ENCODE measurements at regions not wholly inside any gene's neighbourhood (a gene's known extent, or its start where the extent isn't known, plus 50 kb on each side); places are given as distances from the start of the nearest gene placed in this dataset.

DNA sequence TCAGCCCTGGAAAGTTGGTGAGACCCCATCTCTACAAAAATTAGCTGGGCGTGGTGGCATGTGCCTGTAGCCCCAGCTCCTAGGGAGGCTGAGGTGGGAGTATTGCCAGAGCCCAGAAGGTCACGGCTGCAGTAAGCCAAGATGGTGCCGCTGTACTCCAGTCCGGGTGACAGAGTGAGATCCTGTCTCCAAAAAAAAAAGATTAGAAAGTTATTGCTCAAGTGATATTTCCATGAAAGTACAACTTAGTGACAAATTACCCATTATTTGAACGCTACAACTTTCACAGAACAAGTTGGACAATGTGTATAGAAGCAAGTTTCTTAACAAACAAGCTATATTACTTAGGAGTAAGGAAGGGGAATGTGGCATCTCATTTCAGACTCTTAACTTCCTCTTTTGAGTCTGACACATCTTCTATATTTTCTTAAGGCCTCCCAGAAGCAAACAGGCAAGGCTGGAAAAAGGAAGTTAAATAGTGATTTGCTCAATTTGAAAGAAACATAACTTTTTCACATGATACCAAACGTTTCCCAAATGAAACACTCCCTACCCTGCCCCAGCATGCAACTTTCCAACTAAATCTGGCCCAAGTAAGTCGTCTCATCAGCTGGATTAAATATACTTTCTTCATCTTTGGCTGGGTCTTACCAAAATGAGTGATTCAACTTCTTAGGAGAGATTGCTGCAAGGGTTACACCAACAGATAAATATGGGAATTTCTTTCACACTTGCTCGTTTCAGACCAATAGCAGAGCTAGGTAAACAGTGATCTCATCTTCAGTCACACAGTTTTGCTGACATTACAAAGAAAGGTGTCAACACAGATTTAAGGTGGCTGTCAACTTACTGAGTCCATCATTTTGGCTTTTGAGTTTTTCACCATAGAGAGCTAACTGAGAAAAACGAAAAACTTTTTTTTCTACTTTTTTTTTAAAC lies 66.3 kb upstream of the KLF6 start:
- TF ChIP-seq JUND (IDR thresholded peaks at IDR 0.05; ENCODE audit: low read depth): no peak; the same call in 1 of the 2 replicates
- peak in 1 of 2 experiments; percentile 61 for DNase-seq (ENCODE audit: low read depth in 1 of 2, low spot score in 1 of 2)
- in situ Hi-C loops (cut with HindIII; ENCODE audit: low pct_unique_long_range_greater_than_20kb, low sequenced_read_pairs): no loop called here

GRCh38 chr10:3848775-3849635 lies 64.0 kb upstream of the KLF6 start:
- in situ Hi-C loops (cut with HindIII; ENCODE audit: low pct_unique_long_range_greater_than_20kb, low sequenced_read_pairs): no loop called here

DNA sequence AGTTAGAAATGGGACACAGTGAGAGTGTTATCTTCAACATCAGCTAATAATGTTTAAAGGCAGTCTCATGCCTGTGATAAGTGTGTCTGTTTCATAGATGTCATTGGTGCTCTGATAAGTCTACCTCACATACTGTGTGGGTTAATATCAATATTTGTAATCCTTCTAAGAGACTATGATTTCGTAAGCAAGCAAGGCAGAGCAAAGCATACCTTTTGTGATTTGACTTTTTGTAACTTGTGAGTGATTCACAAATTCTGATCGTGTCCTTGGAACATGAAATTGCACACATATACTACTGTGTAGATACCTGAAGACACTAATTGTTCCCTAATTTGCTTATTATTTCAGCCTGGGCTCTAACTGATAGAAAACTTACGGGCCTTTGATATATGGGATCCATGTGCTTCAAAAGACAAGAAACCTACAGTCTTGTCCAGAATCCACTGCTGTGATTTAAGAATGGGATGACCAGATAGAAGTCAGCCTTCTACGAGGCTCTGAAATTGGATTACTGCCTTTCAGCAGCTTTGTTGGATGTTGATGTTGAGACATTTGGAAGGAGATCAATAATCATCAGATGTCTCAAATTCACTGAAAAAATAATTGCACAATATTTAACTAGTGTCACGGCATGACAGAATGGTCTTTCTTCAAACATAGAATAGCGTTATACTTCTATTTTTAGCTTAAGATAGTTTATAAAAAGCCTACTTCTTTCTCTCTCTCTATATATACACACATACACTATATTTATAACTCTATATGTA lies 63.2 kb upstream of the KLF6 start:
- in situ Hi-C loops (cut with HindIII; ENCODE audit: low pct_unique_long_range_greater_than_20kb, low sequenced_read_pairs): no loop called here
- no peak for TF ChIP-seq JUND (IDR thresholded peaks at IDR 0.05; ENCODE audit: low read depth)
- DNase-seq (ENCODE audit: low read depth in 1 of 2, low spot score in 1 of 2): no peak

More at GRCh38 chr10:3848775-3849635, 64.0 kb upstream of the KLF6 start:
- no peak for TF ChIP-seq JUND (IDR thresholded peaks at IDR 0.05; ENCODE audit: low read depth)
- no peak for DNase-seq (ENCODE audit: low read depth in 1 of 2, low spot score in 1 of 2)

DNA sequence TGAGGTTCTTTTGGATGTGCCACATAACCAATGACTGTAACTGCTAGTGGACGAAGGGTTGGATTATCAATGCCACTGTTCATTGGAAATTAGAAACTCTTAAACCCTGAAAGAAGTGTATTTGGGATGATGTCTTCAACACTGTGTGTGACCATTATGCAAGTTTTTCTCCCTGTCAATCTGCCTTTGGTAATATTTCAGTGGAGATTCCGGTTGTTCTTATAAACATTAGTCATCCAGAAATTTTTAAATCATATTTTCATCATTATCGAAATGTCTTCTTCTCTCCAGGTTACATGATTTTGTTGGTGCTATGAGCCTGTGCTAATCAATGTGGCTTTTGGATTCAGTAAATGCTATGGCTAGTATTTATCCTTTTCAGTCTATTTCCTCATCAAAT lies 61.7 kb upstream of the KLF6 start:
- in situ Hi-C loops (cut with HindIII; ENCODE audit: low pct_unique_long_range_greater_than_20kb, low sequenced_read_pairs): no loop called here
- no peak for DNase-seq (ENCODE audit: low read depth in 1 of 2, low spot score in 1 of 2)
- no peak for TF ChIP-seq JUND (IDR thresholded peaks at IDR 0.05; ENCODE audit: low read depth)

DNA sequence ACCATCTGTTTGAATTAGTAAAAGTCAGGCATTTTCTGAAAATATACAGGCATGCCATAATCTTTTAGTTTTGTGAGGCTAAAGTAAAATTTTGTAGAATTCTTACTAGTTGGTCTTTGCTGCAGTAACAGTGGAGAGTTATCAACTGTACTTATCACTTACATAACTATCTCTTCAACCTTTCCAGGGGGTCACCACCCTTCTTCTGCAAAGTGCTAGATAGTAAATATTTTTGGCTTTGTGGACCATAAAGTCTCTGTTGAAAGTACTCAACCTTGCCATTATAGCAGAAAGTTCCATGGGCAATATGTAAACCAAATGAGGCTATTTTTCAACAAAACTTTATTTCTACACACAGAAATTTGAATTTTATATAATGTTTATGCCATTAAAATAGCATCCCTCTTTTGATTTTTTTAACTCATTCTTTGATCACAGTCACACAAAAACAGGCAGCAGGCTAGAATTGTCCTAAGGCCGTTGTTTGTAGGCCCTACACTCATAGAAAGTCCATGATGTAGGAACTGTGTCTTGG lies 59.5 kb upstream of the KLF6 start:
- no peak for DNase-seq (ENCODE audit: low read depth in 1 of 2, low spot score in 1 of 2)
- TF ChIP-seq JUND (IDR thresholded peaks at IDR 0.05; ENCODE audit: low read depth): no peak
- in situ Hi-C loops (cut with HindIII; ENCODE audit: low pct_unique_long_range_greater_than_20kb, low sequenced_read_pairs): no loop called here

GRCh38 chr10:3838460-3839437 lies 53.7 kb upstream of the KLF6 start:
- in situ Hi-C loops (cut with HindIII; ENCODE audit: low pct_unique_long_range_greater_than_20kb, low sequenced_read_pairs): no loop called here
- DNase-seq (ENCODE audit: low read depth in 1 of 2, low spot score in 1 of 2): no peak
- TF ChIP-seq JUND (IDR thresholded peaks at IDR 0.05; ENCODE audit: low read depth): no peak

DNA sequence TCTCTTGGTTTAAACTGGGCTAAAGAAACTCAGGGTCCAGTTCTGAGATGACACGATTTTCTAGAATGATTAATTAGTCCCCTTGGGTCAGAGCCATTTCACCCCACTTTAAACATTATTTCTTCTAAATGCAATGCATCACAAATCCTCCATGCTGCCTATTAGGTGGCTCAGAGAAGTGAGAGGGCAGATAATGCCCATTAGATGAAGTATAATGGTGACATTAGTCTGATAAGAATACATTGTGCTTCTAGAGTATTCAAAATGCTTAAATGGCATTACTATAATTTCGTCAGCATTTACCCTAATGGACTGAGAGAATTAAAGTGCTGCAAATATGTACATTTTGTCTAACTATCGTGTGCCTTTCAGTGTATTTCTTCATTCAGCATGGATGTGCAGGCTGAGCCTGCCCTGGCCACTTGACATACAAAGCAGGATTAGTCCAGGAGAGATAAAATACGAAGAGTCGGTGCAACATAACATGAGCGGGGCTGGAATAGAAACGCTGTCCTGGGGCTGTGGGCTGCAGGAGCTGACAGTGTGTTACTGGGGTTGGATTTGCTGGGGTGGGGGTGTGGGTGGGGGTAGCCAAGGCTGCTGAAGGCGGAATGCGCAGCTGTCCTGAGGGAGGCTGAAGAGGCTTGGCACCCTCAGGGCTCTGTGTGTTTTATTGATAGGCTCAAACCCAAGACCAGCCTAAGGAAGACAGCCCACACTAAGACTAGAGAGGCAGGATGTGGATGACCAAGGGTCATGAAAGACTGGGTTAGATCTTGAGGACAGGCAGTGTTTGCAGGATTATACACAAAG lies 52.8 kb upstream of the KLF6 start:
- in situ Hi-C loops (cut with HindIII; ENCODE audit: low pct_unique_long_range_greater_than_20kb, low sequenced_read_pairs): no loop called here
- no peak for DNase-seq (ENCODE audit: low read depth in 1 of 2, low spot score in 1 of 2)

DNA sequence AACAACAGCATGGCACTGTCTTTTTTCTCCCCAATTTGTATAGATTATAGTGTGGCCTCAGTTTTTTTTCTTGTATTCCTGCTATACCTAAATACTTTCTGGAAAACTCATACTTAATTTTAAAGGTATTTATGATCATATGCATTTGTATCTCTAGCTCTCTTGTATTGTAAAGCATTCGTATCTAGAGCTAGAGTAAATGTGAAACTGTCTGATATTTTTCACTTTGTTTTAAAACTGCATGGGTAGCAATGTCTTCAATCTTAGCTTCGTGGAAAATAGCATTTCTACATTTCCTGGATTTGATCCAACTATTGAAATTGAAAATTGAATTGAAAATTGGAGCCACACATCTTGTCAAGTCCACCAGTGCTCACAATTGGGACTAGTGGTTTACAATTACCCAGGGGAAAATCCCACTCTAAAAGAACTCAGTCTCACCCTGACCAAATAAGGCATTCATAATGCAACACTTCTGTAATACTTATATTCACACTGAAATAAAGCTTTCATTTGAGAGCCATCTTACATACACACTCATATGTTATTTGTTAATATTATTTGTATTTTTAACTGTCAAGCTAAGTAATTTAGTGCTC lies 51.3 kb upstream of the KLF6 start:
- in situ Hi-C loops (cut with HindIII; ENCODE audit: low pct_unique_long_range_greater_than_20kb, low sequenced_read_pairs): no loop called here
- no peak for DNase-seq (ENCODE audit: low read depth in 1 of 2, low spot score in 1 of 2)
- no peak for TF ChIP-seq JUND (IDR thresholded peaks at IDR 0.05; ENCODE audit: low read depth)

More for the DNA sequence above, 52.8 kb upstream of the KLF6 start:
- TF ChIP-seq JUND (IDR thresholded peaks at IDR 0.05; ENCODE audit: low read depth): no peak

- TF ChIP-seq JUND (IDR thresholded peaks at IDR 0.05; ENCODE audit: low read depth): no peak
- in situ Hi-C loops (cut with HindIII; ENCODE audit: low pct_unique_long_range_greater_than_20kb, low sequenced_read_pairs): no loop called here
- no peak for DNase-seq (ENCODE audit: low read depth in 1 of 2, low spot score in 1 of 2)
These were observed 50.8 kb upstream of the KLF6 start for GRCh38 chr10:3835770-3836169.

- no peak for DNase-seq (ENCODE audit: low read depth in 1 of 2, low spot score in 1 of 2)
- in situ Hi-C loops (cut with HindIII; ENCODE audit: low pct_unique_long_range_greater_than_20kb, low sequenced_read_pairs): no loop called here
- no peak for TF ChIP-seq JUND (IDR thresholded peaks at IDR 0.05; ENCODE audit: low read depth)
These were observed 49.9 kb upstream of the KLF6 start for GRCh38 chr10:3834947-3835346.

Data from T47D (cell line).